Nephron (organoid): ENCODE measurements at regions not wholly inside any gene's neighbourhood (a gene's known extent, or its start where the extent isn't known, plus 50 kb on each side); places are given as distances from the start of the nearest gene placed in this dataset.
A peak's percentile ranks its signal among the peaks of the same experiment; 100 is the strongest.

Experiments used
- H3K27ac Mint-ChIP-seq, 3 experiments: 2 replicates each; pipeline ENCODE4 v1.8.0; 2020; ENCODE audit warnings: mixed read lengths in 3 of 3, mild to moderate bottlenecking in 2 of 3, moderate library complexity in 1 of 3
- H3K27me3 Mint-ChIP-seq: 2 replicates; pipeline ENCODE4 v1.8.0; 2021; ENCODE audit warnings: low read depth, mild to moderate bottlenecking, moderate library complexity, mixed read lengths
- H3K36me3 Mint-ChIP-seq: 2 replicates; pipeline ENCODE4 v1.8.0; 2020; ENCODE audit warnings: low read depth, mixed read lengths
- H3K4me1 Mint-ChIP-seq: 2 replicates; pipeline ENCODE4 v1.8.0; 2020; ENCODE audit warnings: mixed read lengths
- H3K4me3 Mint-ChIP-seq, 3 experiments: 2 replicates each; pipeline ENCODE4 v1.8.0; 2020; ENCODE audit warnings: mild to moderate bottlenecking in 3 of 3, mixed read lengths in 3 of 3, moderate library complexity in 2 of 3
- H3K9me3 Mint-ChIP-seq: 2 replicates; pipeline ENCODE4 v1.8.0; 2020; ENCODE audit warnings: mixed read lengths
- TF ChIP-seq, protein P1 (sequence below), 3 experiments: fragments of 200-600 bp; sonication (generic); IDR thresholded peaks; one replicate each; pipeline ENCODE4 v1.5.0; 2021; ENCODE audit warnings: antibody characterized with exemption in 3 of 3; ENCODE audit not compliant: unreplicated experiment in 3 of 3

- Mint-ChIP-seq H3K27me3 (no peaks in the 10 kb centered on the region), H3K9me3 (peaks cover 7% of the 10 kb centered on the region), H3K27ac (no peak overlapping the region), H3K36me3 (no peaks in the 10 kb centered on the region), H3K4me3 (no peak overlapping the region), H3K4me1 (peaks cover 14% of the 10 kb centered on the region)
- TF ChIP-seq, protein P1, sequence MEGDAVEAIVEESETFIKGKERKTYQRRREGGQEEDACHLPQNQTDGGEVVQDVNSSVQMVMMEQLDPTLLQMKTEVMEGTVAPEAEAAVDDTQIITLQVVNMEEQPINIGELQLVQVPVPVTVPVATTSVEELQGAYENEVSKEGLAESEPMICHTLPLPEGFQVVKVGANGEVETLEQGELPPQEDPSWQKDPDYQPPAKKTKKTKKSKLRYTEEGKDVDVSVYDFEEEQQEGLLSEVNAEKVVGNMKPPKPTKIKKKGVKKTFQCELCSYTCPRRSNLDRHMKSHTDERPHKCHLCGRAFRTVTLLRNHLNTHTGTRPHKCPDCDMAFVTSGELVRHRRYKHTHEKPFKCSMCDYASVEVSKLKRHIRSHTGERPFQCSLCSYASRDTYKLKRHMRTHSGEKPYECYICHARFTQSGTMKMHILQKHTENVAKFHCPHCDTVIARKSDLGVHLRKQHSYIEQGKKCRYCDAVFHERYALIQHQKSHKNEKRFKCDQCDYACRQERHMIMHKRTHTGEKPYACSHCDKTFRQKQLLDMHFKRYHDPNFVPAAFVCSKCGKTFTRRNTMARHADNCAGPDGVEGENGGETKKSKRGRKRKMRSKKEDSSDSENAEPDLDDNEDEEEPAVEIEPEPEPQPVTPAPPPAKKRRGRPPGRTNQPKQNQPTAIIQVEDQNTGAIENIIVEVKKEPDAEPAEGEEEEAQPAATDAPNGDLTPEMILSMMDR (IDR thresholded peaks at IDR 0.05; ENCODE audit: unreplicated experiment in 3 of 3) = no peak
Observed at GRCh38 chr2:4356541-4356940, 653.2 kb downstream of the DCDC2C start.

GRCh38 chr2:4357121-4357520 lies 653.7 kb downstream of the DCDC2C start:
- Mint-ChIP-seq H3K27ac (no peak overlapping the region), H3K4me3 (no peak overlapping the region), H3K27me3 (no peaks in the 10 kb centered on the region), H3K9me3 (peaks cover 7% of the 10 kb centered on the region), H3K36me3 (no peaks in the 10 kb centered on the region), H3K4me1 (peaks cover 14% of the 10 kb centered on the region)
- TF ChIP-seq, protein P1 (IDR thresholded peaks at IDR 0.05; ENCODE audit: unreplicated experiment in 3 of 3) = no peak

- Mint-ChIP-seq H3K4me3 (no peak overlapping the region), H3K36me3 (no peaks in the 10 kb centered on the region)
- TF ChIP-seq, protein P1 (IDR thresholded peaks at IDR 0.05; ENCODE audit: unreplicated experiment in 3 of 3) = no peak
Observed at GRCh38 chr2:4358837-4359236, 655.5 kb downstream of the DCDC2C start.

GRCh38 chr2:4368907-4369306 lies 665.5 kb downstream of the DCDC2C start:
- Mint-ChIP-seq H3K9me3 (peaks cover 28% of the 10 kb centered on the region), H3K36me3 (peaks cover 11% of the 10 kb centered on the region), H3K27me3 (no peaks in the 10 kb centered on the region), H3K27ac (no peak overlapping the region), H3K4me1 (peaks cover 22% of the 10 kb centered on the region), H3K4me3 (no peak overlapping the region)
- TF ChIP-seq, protein P1 (IDR thresholded peaks at IDR 0.05; ENCODE audit: unreplicated experiment in 3 of 3) = no peak

More at GRCh38 chr2:4358837-4359236, 655.5 kb downstream of the DCDC2C start:
- peaks cover 14% of the 10 kb centered on the region for H3K4me1 Mint-ChIP-seq
- no peak overlapping the region for H3K27ac Mint-ChIP-seq
- no peaks in the 10 kb centered on the region for H3K27me3 Mint-ChIP-seq
- peaks cover 13% of the 10 kb centered on the region for H3K9me3 Mint-ChIP-seq

DNA sequence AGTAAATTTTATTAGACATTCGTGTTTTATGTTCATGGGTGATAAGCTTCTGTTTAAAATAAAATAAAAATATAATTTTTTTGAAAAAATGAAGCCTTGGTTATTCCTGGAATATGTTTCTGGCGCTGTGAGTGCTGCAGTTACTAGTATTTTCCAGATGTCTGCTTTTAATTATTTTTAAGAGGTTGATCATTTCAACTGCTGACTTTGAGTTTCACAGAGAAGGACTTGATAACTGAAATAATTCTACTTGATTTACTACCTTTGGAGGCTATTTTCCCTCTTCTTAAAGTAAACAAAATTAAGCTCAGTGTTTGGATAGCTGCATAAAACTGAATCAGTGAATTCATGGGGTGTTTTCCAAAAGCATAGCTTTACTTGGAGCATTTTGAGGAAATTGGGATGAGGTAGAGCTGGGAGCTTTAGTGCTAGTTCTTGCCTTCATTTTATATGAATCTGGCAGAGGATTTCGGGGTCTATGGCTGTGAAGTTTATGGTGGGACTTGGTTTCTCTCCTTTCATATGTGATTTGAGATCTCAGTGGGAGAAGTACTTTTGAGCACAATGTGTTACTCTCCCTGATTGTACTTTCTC lies 666.5 kb downstream of the DCDC2C start:
- Mint-ChIP-seq H3K9me3 (peaks cover 32% of the 10 kb centered on the region), H3K36me3 (peaks cover 11% of the 10 kb centered on the region), H3K4me1 (peaks cover 22% of the 10 kb centered on the region), H3K4me3 (no peak overlapping the region), H3K27me3 (no peaks in the 10 kb centered on the region), H3K27ac (peak overlapping the region; percentile 65 to 87 (median 85))
- TF ChIP-seq, protein P1 (IDR thresholded peaks at IDR 0.05; ENCODE audit: unreplicated experiment in 3 of 3) = no peak

DNA sequence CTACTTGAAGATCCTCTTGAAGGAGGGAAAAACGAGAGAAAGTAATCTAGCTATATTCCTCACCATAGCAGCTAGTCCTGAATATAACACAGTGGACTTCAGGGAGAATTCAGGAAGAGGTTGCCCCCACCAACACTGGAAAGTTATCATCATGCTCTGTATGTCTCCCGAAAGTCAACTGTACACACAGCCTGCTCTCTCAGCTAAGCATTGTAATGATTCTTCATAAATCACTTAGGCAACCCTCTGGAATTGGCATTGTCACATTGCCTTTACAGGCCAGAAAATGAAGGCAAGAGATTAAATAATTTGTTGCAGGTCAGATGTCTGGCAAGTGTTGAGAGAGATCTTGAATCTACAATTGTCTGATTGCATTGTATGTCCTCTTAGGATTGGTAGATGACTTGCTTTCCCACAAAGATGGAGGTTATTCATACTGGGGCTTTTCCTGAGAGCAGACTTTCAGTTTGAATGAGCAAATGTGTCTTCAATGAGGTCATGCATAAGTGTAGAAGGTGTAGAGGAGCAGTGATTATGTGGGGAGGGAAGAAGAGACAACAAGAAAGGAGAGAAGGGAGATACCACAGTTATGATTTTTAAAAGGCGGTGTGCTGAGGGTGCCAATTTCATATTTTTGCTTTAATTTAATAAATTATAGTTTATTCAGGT lies 667.2 kb downstream of the DCDC2C start:
- H3K27ac Mint-ChIP-seq = peak overlapping the region; percentile 65 to 87 (median 85)
- H3K27me3 Mint-ChIP-seq = no peaks in the 10 kb centered on the region
- H3K4me1 Mint-ChIP-seq = peaks cover 22% of the 10 kb centered on the region
- H3K4me3 Mint-ChIP-seq = no peak overlapping the region
- TF ChIP-seq, protein P1 (IDR thresholded peaks at IDR 0.05; ENCODE audit: unreplicated experiment in 3 of 3) = no peak
- H3K36me3 Mint-ChIP-seq = peaks cover 11% of the 10 kb centered on the region
- peaks cover 32% of the 10 kb centered on the region for H3K9me3 Mint-ChIP-seq
